Large intestine (tissue), 3 donors: ENCODE measurements at regions not wholly inside any gene's neighbourhood (a gene's known extent, or its start where the extent isn't known, plus 50 kb on each side); places are given as distances from the start of the nearest gene placed in this dataset.
A peak's percentile ranks its signal among the peaks of the same experiment; 100 is the strongest.

Experiments used
- DNase-seq, 2 donors: peaks; one replicate each; pipeline versions ENCODE4 v3.0.0 to v3.0.0-alpha.2; 2013
- H3K27ac ChIP-seq: one replicate; pipeline ENCODE4 v1.5.1; 2013; ENCODE audit warnings: low read length
- H3K27me3 ChIP-seq: 2 replicates; pipeline ENCODE4 v1.6.1; 2013; ENCODE audit warnings: low read length; ENCODE audit not compliant: control insufficient read depth, insufficient read depth
- H3K36me3 ChIP-seq: 2 replicates; pipeline ENCODE4 v1.6.1; 2013; ENCODE audit warnings: low read length; ENCODE audit not compliant: control insufficient read depth, insufficient read depth
- H3K4me1 ChIP-seq: one replicate; pipeline ENCODE4 v1.6.1; 2013; ENCODE audit warnings: low read length; ENCODE audit not compliant: control insufficient read depth, insufficient read depth
- H3K4me3 ChIP-seq: one replicate; pipeline ENCODE4 v1.5.1; 2013; ENCODE audit warnings: low read length
- H3K9me3 ChIP-seq: one replicate; pipeline ENCODE4 v1.6.1; 2013; ENCODE audit warnings: mild to moderate bottlenecking, low read depth, low read length, moderate library complexity; ENCODE audit not compliant: control insufficient read depth
- WGBS: methylation state at CpG from one replicate; pipeline ENCODE4 v1.1.5; 2013; ENCODE audit warnings: low lambda C conversion rate; ENCODE audit not compliant: insufficient coverage; 5-methylcytosine and 5-hydroxymethylcytosine counted together

- H3K4me1 ChIP-seq: peaks cover 55% of the 10 kb centered on the region
- H3K27me3 ChIP-seq: no peaks in the 10 kb centered on the region
- no CpG with 5 or more reads among the region's 4 CpGs for WGBS
- no peak overlapping the region for H3K27ac ChIP-seq
- no peak overlapping the region for H3K4me3 ChIP-seq
- no peaks in the 10 kb centered on the region for H3K36me3 ChIP-seq
- H3K9me3 ChIP-seq: no peaks in the 10 kb centered on the region
- no peak for DNase-seq
Measured at GRCh38 chr18:22109535-22109934, 59.9 kb upstream of the GATA6 start.

GRCh38 chr18:22110461-22110924 lies 58.9 kb upstream of the GATA6 start:
- H3K4me3 ChIP-seq: no peak overlapping the region
- H3K4me1 ChIP-seq: peaks cover 64% of the 10 kb centered on the region
- peak overlapping the region; percentile 57 for H3K27ac ChIP-seq
- H3K27me3 ChIP-seq: no peaks in the 10 kb centered on the region
- WGBS: no CpG with 5 or more reads among the region's 9 CpGs
- H3K9me3 ChIP-seq: no peaks in the 10 kb centered on the region
- peak; percentile 75 to 81 for DNase-seq
- H3K36me3 ChIP-seq: no peaks in the 10 kb centered on the region

- H3K4me1 ChIP-seq: peaks cover 62% of the 10 kb centered on the region
- no peaks in the 10 kb centered on the region for H3K9me3 ChIP-seq
- WGBS: no CpG with 5 or more reads among the region's 5 CpGs
Measured at GRCh38 chr18:22112215-22112614, 57.2 kb upstream of the GATA6 start.

GRCh38 chr18:22113144-22113844 lies 56.1 kb upstream of the GATA6 start:
- DNase-seq: no peak
- H3K4me1 ChIP-seq: peaks cover 59% of the 10 kb centered on the region
- 100% methylated on average over 1 of the region's 9 CpGs for WGBS
- H3K9me3 ChIP-seq: no peaks in the 10 kb centered on the region
- no peaks in the 10 kb centered on the region for H3K27me3 ChIP-seq
- H3K36me3 ChIP-seq: no peaks in the 10 kb centered on the region
- H3K27ac ChIP-seq: peak overlapping the region; percentile 76
- H3K4me3 ChIP-seq: no peak overlapping the region

More at GRCh38 chr18:22112215-22112614, 57.2 kb upstream of the GATA6 start:
- H3K36me3 ChIP-seq: no peaks in the 10 kb centered on the region
- H3K4me3 ChIP-seq: no peak overlapping the region
- H3K27me3 ChIP-seq: no peaks in the 10 kb centered on the region
- no peak overlapping the region for H3K27ac ChIP-seq
- no peak for DNase-seq

GRCh38 chr18:22114526-22115321 lies 54.7 kb upstream of the GATA6 start:
- Histone ChIP-seq H3K36me3 (no peaks in the 10 kb centered on the region), H3K27ac (peak overlapping the region; percentile 76), H3K9me3 (no peaks in the 10 kb centered on the region), H3K4me3 (no peak overlapping the region), H3K4me1 (peaks cover 45% of the 10 kb centered on the region), H3K27me3 (no peaks in the 10 kb centered on the region)
- 80% methylated on average over 1 of the region's 7 CpGs for whole genome bisulfite sequencing
- peak in 1 of 2 donors; percentile 27 for DNase-seq

GRCh38 chr18:22115573-22115972 lies 53.8 kb upstream of the GATA6 start:
- Histone ChIP-seq H3K9me3 (no peaks in the 10 kb centered on the region), H3K27ac (peak overlapping the region; percentile 76), H3K36me3 (no peaks in the 10 kb centered on the region), H3K27me3 (no peaks in the 10 kb centered on the region), H3K4me3 (no peak overlapping the region), H3K4me1 (peaks cover 37% of the 10 kb centered on the region)
- 0% methylated on average over 1 of the region's 4 CpGs for WGBS
- peak; percentile 80 to 92 for DNase-seq
